Activated T-helper 1 cell treated with anti-CD3 and anti-CD28 coated beads, Interleukin-12 subunit alpha, Interleukin-12 subunit beta, Interleukin-2, Interleukin-4 antibody, amounts not matched to agents 30 ng/mL and 10 ng/mL and 1 ng/mL, durations not matched to agents 14 hours and 24 hours and 36 hours (primary cell): ENCODE measurements at regions not wholly inside any gene's neighbourhood (a gene's known extent, or its start where the extent isn't known, plus 50 kb on each side); places are given as distances from the start of the nearest gene placed in this dataset.
"Not testable (repeated sequence)": the region's sequence is repeated elsewhere in the genome, so short reads cannot be mapped to it uniquely, and the experiment has no call there.

Source experiments
- DNase-seq: peaks from one replicate; pipeline ENCODE4 v3.0.0; 2021; ENCODE audit warnings: low spot score
- H3K27ac Mint-ChIP-seq: one replicate; pipeline ENCODE4 v1.8.0; 2021; ENCODE audit warnings: mild to moderate bottlenecking, mixed read lengths
- H3K27me3 Mint-ChIP-seq: one replicate; pipeline ENCODE4 v1.8.0; 2022; ENCODE audit warnings: mild to moderate bottlenecking, moderate library complexity, mixed read lengths; ENCODE audit not compliant: insufficient read depth
- H3K36me3 Mint-ChIP-seq: one replicate; pipeline ENCODE4 v1.8.0; 2021; ENCODE audit warnings: low read depth, mixed read lengths
- H3K4me1 Mint-ChIP-seq: one replicate; pipeline ENCODE4 v1.8.0; 2021; ENCODE audit warnings: low read depth, mixed read lengths
- H3K4me3 Mint-ChIP-seq: one replicate; pipeline ENCODE4 v1.8.0; 2021; ENCODE audit warnings: mild to moderate bottlenecking, moderate library complexity, mixed read lengths
- H3K9me3 Mint-ChIP-seq: one replicate; pipeline ENCODE4 v1.8.0; 2021; ENCODE audit warnings: mixed read lengths
- intact Hi-C: fragments of 100-400 bp; cut with micrococcal nuclease; formaldehyde crosslinking; loops from one replicate; pipeline ENCODE4 v1.15.1; 2024

GRCh38 chr14:83188311-83188710, 1654.7 kb upstream of the SEL1L start:
- intact Hi-C loops, H3K4me1 Mint-ChIP-seq, DNase-seq, H3K27ac Mint-ChIP-seq, H3K36me3 Mint-ChIP-seq, H3K4me3 Mint-ChIP-seq, H3K27me3 Mint-ChIP-seq: not testable (repeated sequence)
- peaks cover 14% of the 10 kb centered on the region for H3K9me3 Mint-ChIP-seq

GRCh38 chr14:83196236-83196635, 1662.6 kb upstream of the SEL1L start:
- intact Hi-C loops = no loop called here
- Mint-ChIP-seq H3K4me1 (no peaks in the 10 kb centered on the region), H3K27ac (no peak overlapping the region), H3K4me3 (no peak overlapping the region), H3K9me3 (peaks cover 17% of the 10 kb centered on the region), H3K36me3 (no peaks in the 10 kb centered on the region), H3K27me3 (no peaks in the 10 kb centered on the region)
- no peak for DNase-seq

GRCh38 chr14:83197271-83197670, 1663.6 kb upstream of the SEL1L start:
- H3K9me3 Mint-ChIP-seq = peaks cover 8% of the 10 kb centered on the region
- H3K27me3 Mint-ChIP-seq = no peaks in the 10 kb centered on the region
- no peak overlapping the region for H3K27ac Mint-ChIP-seq
- no peaks in the 10 kb centered on the region for H3K36me3 Mint-ChIP-seq
- H3K4me1 Mint-ChIP-seq = no peaks in the 10 kb centered on the region
- H3K4me3 Mint-ChIP-seq = no peak overlapping the region
- intact Hi-C loops = no loop called here
- DNase-seq = no peak

- Mint-ChIP-seq H3K4me1 (no peaks in the 10 kb centered on the region), H3K4me3 (no peak overlapping the region), H3K36me3 (no peaks in the 10 kb centered on the region), H3K27ac (no peak overlapping the region), H3K27me3 (no peaks in the 10 kb centered on the region), H3K9me3 (peaks cover 9% of the 10 kb centered on the region)
- DNase-seq = no peak
- intact Hi-C loops = no loop called here
Measured at GRCh38 chr14:83207550-83207949, 1673.9 kb upstream of the SEL1L start.

- Mint-ChIP-seq H3K36me3 (no peaks in the 10 kb centered on the region), H3K27me3 (no peaks in the 10 kb centered on the region), H3K9me3 (peaks cover 9% of the 10 kb centered on the region), H3K4me3 (no peak overlapping the region), H3K4me1 (no peaks in the 10 kb centered on the region), H3K27ac (no peak overlapping the region)
- intact Hi-C loops = no loop called here
- no peak for DNase-seq
Measured at GRCh38 chr14:83208341-83208740, 1674.7 kb upstream of the SEL1L start.

GRCh38 chr14:83217492-83217891, 1683.8 kb upstream of the SEL1L start:
- Mint-ChIP-seq H3K4me3 (no peak overlapping the region), H3K4me1 (no peaks in the 10 kb centered on the region), H3K27ac (no peak overlapping the region), H3K36me3 (no peaks in the 10 kb centered on the region), H3K9me3 (peaks cover 11% of the 10 kb centered on the region), H3K27me3 (no peaks in the 10 kb centered on the region)
- DNase-seq = no peak
- intact Hi-C loops = no loop called here

- DNase-seq = no peak
- Mint-ChIP-seq H3K36me3 (no peaks in the 10 kb centered on the region), H3K27me3 (no peaks in the 10 kb centered on the region), H3K4me1 (no peaks in the 10 kb centered on the region), H3K27ac (no peak overlapping the region), H3K9me3 (peaks cover 15% of the 10 kb centered on the region), H3K4me3 (no peak overlapping the region)
- intact Hi-C loops = no loop called here
Measured at GRCh38 chr14:83247924-83248639, 1714.4 kb upstream of the SEL1L start.

- DNase-seq = no peak
- H3K4me1 Mint-ChIP-seq = no peaks in the 10 kb centered on the region
- H3K27me3 Mint-ChIP-seq = no peaks in the 10 kb centered on the region
- H3K4me3 Mint-ChIP-seq = no peak overlapping the region
- H3K36me3 Mint-ChIP-seq = no peaks in the 10 kb centered on the region
- no peak overlapping the region for H3K27ac Mint-ChIP-seq
- intact Hi-C loops = no loop called here
- peaks cover 3% of the 10 kb centered on the region for H3K9me3 Mint-ChIP-seq
Measured at GRCh38 chr14:83251402-83251801, 1717.7 kb upstream of the SEL1L start.

- no peak for DNase-seq
- intact Hi-C loops = no loop called here
- Mint-ChIP-seq H3K36me3 (no peaks in the 10 kb centered on the region), H3K4me3 (no peak overlapping the region), H3K9me3 (peaks cover 3% of the 10 kb centered on the region), H3K27me3 (no peaks in the 10 kb centered on the region), H3K4me1 (no peaks in the 10 kb centered on the region), H3K27ac (no peak overlapping the region)
Measured at GRCh38 chr14:83253870-83254269, 1720.2 kb upstream of the SEL1L start.

GRCh38 chr14:83255015-83255726, 1721.5 kb upstream of the SEL1L start:
- DNase-seq = no peak
- no peaks in the 10 kb centered on the region for H3K27me3 Mint-ChIP-seq
- H3K36me3 Mint-ChIP-seq = no peaks in the 10 kb centered on the region
- H3K9me3 Mint-ChIP-seq = no peaks in the 10 kb centered on the region
- intact Hi-C loops = no loop called here
- no peak overlapping the region for H3K4me3 Mint-ChIP-seq
- H3K27ac Mint-ChIP-seq = no peak overlapping the region
- H3K4me1 Mint-ChIP-seq = no peaks in the 10 kb centered on the region

- Mint-ChIP-seq H3K4me3 (no peak overlapping the region), H3K27me3 (no peaks in the 10 kb centered on the region), H3K9me3 (no peaks in the 10 kb centered on the region), H3K36me3 (no peaks in the 10 kb centered on the region), H3K27ac (no peak overlapping the region), H3K4me1 (no peaks in the 10 kb centered on the region)
- intact Hi-C loops = no loop called here
- no peak for DNase-seq
Measured at GRCh38 chr14:83255727-83256090, 1722.1 kb upstream of the SEL1L start.

- no peaks in the 10 kb centered on the region for H3K27me3 Mint-ChIP-seq
- no peak overlapping the region for H3K27ac Mint-ChIP-seq
- H3K9me3 Mint-ChIP-seq = no peaks in the 10 kb centered on the region
- no peak for DNase-seq
- intact Hi-C loops = no loop called here
- no peak overlapping the region for H3K4me3 Mint-ChIP-seq
- no peaks in the 10 kb centered on the region for H3K36me3 Mint-ChIP-seq
- H3K4me1 Mint-ChIP-seq = no peaks in the 10 kb centered on the region
Measured at GRCh38 chr14:83257466-83258439, 1724.1 kb upstream of the SEL1L start.

- no peak for DNase-seq
- Mint-ChIP-seq H3K4me1 (no peaks in the 10 kb centered on the region), H3K27me3 (no peaks in the 10 kb centered on the region), H3K4me3 (no peak overlapping the region), H3K27ac (no peak overlapping the region), H3K9me3 (peaks cover 7% of the 10 kb centered on the region), H3K36me3 (no peaks in the 10 kb centered on the region)
- intact Hi-C loops = no loop called here
Measured at GRCh38 chr14:83260751-83261150, 1727.1 kb upstream of the SEL1L start.
